Left ventricle myocardium superior (tissue), 1 donor: ENCODE measurements at regions not wholly inside any gene's neighbourhood (a gene's known extent, or its start where the extent isn't known, plus 50 kb on each side); places are given as distances from the start of the nearest gene placed in this dataset.

Experiments
- ATAC-seq: fragments of 200-7000 bp; cut with Tn5 transposase; one replicate; pipeline ENCODE4 v1.9.1; 2020; ENCODE audit warnings: mild to moderate bottlenecking, moderate library complexity
- DNase-seq: peaks from one replicate; pipeline ENCODE4 v3.0.0-alpha.2; 2020
- intact Hi-C: fragments of 100-400 bp; cut with micrococcal nuclease; formaldehyde crosslinking; loops from one replicate; pipeline ENCODE4 v1.11.0; 2022
- donor health status: DM: no; HTN: yes; CAD: no; lungs with severe emphysema.

GRCh38 chr12:92511786-92512185 lies 191.0 kb upstream of the PLEKHG7 start:
- ATAC-seq (peak; percentile 29), DNase-seq (no peak)
- intact Hi-C loops = no loop called here

- intact Hi-C loops = loop anchor here (10.0 kb wide), 1 partner anchor 56 kb away; no protein-coding TSS in a partner anchor
- ATAC-seq = no peak
- no peak for DNase-seq
Observed at GRCh38 chr12:92509156-92509738, 193.5 kb upstream of the PLEKHG7 start.

GRCh38 chr12:92506891-92507290 lies 195.9 kb upstream of the PLEKHG7 start:
- DNase-seq = no peak
- ATAC-seq = no peak
- intact Hi-C loops = loop anchor here (10.0 kb wide), 1 partner anchor 58 kb away; no protein-coding TSS in a partner anchor

GRCh38 chr12:92506460-92506859 lies 196.3 kb upstream of the PLEKHG7 start:
- DNase-seq (no peak), ATAC-seq (no peak)
- intact Hi-C loops = loop anchor here (10.0 kb wide), 1 partner anchor 58 kb away; no protein-coding TSS in a partner anchor

- peak; percentile 69 for DNase-seq
- intact Hi-C loops = loop anchor here (10.0 kb wide), 1 partner anchor 59 kb away; no protein-coding TSS in a partner anchor
- peak; percentile 72 for ATAC-seq
Observed at GRCh38 chr12:92505254-92506231, 197.2 kb upstream of the PLEKHG7 start.

GRCh38 chr12:92504594-92504981 lies 198.2 kb upstream of the PLEKHG7 start:
- DNase-seq = peak; percentile 42
- ATAC-seq = peak; percentile 13
- intact Hi-C loops = loop anchor here (10.0 kb wide), 1 partner anchor 60 kb away; no protein-coding TSS in a partner anchor

GRCh38 chr12:92503971-92504593 lies 198.7 kb upstream of the PLEKHG7 start:
- ATAC-seq (no peak), DNase-seq (no peak)
- intact Hi-C loops = loop anchor here (10.0 kb wide), 1 partner anchor 61 kb away; no protein-coding TSS in a partner anchor

GRCh38 chr12:92503029-92503931 lies 199.5 kb upstream of the PLEKHG7 start:
- ATAC-seq = peak; percentile 72
- intact Hi-C loops = loop anchor here (10.0 kb wide), 1 partner anchor 62 kb away; no protein-coding TSS in a partner anchor

GRCh38 chr12:92502417-92503028 lies 200.3 kb upstream of the PLEKHG7 start:
- intact Hi-C loops = loop anchor here (10.0 kb wide), 1 partner anchor 62 kb away; no protein-coding TSS in a partner anchor
- ATAC-seq (no peak), DNase-seq (no peak)

More at GRCh38 chr12:92503029-92503931, 199.5 kb upstream of the PLEKHG7 start:
- DNase-seq = peak; percentile 32

GRCh38 chr12:92496790-92497189 lies 206.0 kb upstream of the PLEKHG7 start:
- DNase-seq (no peak), ATAC-seq (no peak)
- intact Hi-C loops = no loop called here

- no peak for DNase-seq
- ATAC-seq = peak; percentile 84
- intact Hi-C loops = no loop called here
Observed at GRCh38 chr12:92495108-92495507, 207.7 kb upstream of the PLEKHG7 start.

- intact Hi-C loops = no loop called here
- ATAC-seq (no peak), DNase-seq (no peak)
Observed at GRCh38 chr12:92493816-92494215, 209.0 kb upstream of the PLEKHG7 start.

- intact Hi-C loops = no loop called here
- no peak for ATAC-seq
- no peak for DNase-seq
Observed at GRCh38 chr12:92492995-92493394, 209.8 kb upstream of the PLEKHG7 start.

- intact Hi-C loops = no loop called here
- ATAC-seq = no peak
Observed at GRCh38 chr12:92492291-92492690, 210.5 kb upstream of the PLEKHG7 start.

GRCh38 chr12:92489781-92490180 lies 213.0 kb upstream of the PLEKHG7 start:
- ATAC-seq (no peak), DNase-seq (no peak)
- intact Hi-C loops = no loop called here

More at GRCh38 chr12:92492291-92492690, 210.5 kb upstream of the PLEKHG7 start:
- no peak for DNase-seq

GRCh38 chr12:92488735-92489134 lies 214.1 kb upstream of the PLEKHG7 start:
- intact Hi-C loops = no loop called here
- ATAC-seq (no peak), DNase-seq (no peak)

GRCh38 chr12:92487138-92487485 lies 215.7 kb upstream of the PLEKHG7 start:
- intact Hi-C loops = no loop called here
- ATAC-seq = no peak
- DNase-seq = no peak
